H1 (cell line): ENCODE measurements at regions not wholly inside any gene's neighbourhood (a gene's known extent, or its start where the extent isn't known, plus 50 kb on each side); places are given as distances from the start of the nearest gene placed in this dataset.

Source experiments
- CTCF ChIA-PET: fragments of 300-600 bp; sonication (Branson Sonifier 250); formaldehyde crosslinking; loops from one replicate; lab custom pipeline; 2021; ENCODE audit not compliant: partially characterized antibody; lab: Charles Lee
- POLR2A ChIA-PET: fragments of 300-600 bp; sonication (Branson Sonifier 250); formaldehyde crosslinking; loops from one replicate; lab custom pipeline; 2021; ENCODE audit warnings: inconsistent platforms; ENCODE audit not compliant: partially characterized antibody; lab: Charles Lee
- DNase-seq, 2 experiments: peaks; one replicate each; pipeline versions ENCODE4 v3.0.0 to v3.0.0-alpha.2; 2010 to 2022; ENCODE audit warnings: low spot score in 2 of 2, low read depth in 1 of 2, mixed read lengths in 1 of 2
- FAIRE-seq: peaks from 2 replicates; lab custom pipeline; 2011; peaks lifted over from hg19 to GRCh38; lab: Jason Lieb, UNC
- H2AFZ ChIP-seq: 2 replicates; pipeline ENCODE4 v1.8.1; 2012; ENCODE audit warnings: low read length, inconsistent platforms
- H2AK5ac ChIP-seq: 2 replicates; pipeline ENCODE4 v1.6.1; 2013; ENCODE audit warnings: low read depth, low read length
- H2BK120ac ChIP-seq: replicated peaks from 2 replicates; pipeline ENCODE3; 2013; ENCODE audit warnings: low read depth, low read length, inconsistent platforms
- H2BK12ac ChIP-seq: 2 replicates; pipeline ENCODE4 v1.6.1; 2013; ENCODE audit warnings: low read depth, low read length
- H2BK15ac ChIP-seq: 2 replicates; pipeline ENCODE4 v1.6.1; 2013; ENCODE audit warnings: low read length
- H2BK20ac ChIP-seq: 2 replicates; pipeline ENCODE4 v1.6.1; 2013; ENCODE audit warnings: low read length
- H2BK5ac ChIP-seq: 2 replicates; pipeline ENCODE4 v1.6.1; 2013; ENCODE audit warnings: low read depth, low read length
- H3K14ac ChIP-seq: 2 replicates; pipeline ENCODE4 v1.6.1; 2013; ENCODE audit warnings: inconsistent platforms; ENCODE audit not compliant: insufficient read length
- H3K18ac ChIP-seq: 2 replicates; pipeline ENCODE4 v1.6.1; 2013; ENCODE audit warnings: low read length; ENCODE audit errors: extremely low read depth
- H3K23ac ChIP-seq: 2 replicates; pipeline ENCODE4 v1.6.1; 2013; ENCODE audit warnings: inconsistent platforms; ENCODE audit not compliant: insufficient read length
- H3K23me2 ChIP-seq: 2 replicates; pipeline ENCODE4 v1.6.1; 2013; ENCODE audit warnings: low read depth, low read length
- H3K27ac ChIP-seq: 2 replicates; pipeline ENCODE4 v1.6.1; 2011; ENCODE audit warnings: low read depth, low read length, inconsistent platforms
- H3K27me3 ChIP-seq, 4 experiments: replicated peaks in 1 of 4; 1 replicate in 1 of 4; 2 replicates in 3 of 4; pipeline versions ENCODE4 v1.6.1 to v1.8.1; 2011 to 2013; ENCODE audit warnings: low read length in 3 of 4, mild to moderate bottlenecking in 3 of 4, inconsistent platforms in 2 of 4, mixed read lengths in 2 of 4, moderate library complexity in 1 of 4; ENCODE audit not compliant: control insufficient read depth in 3 of 4, insufficient read depth in 3 of 4; ENCODE audit errors: extremely low read depth in 1 of 4
- H3K36me3 ChIP-seq, 4 experiments: 2 replicates each; pipeline versions ENCODE4 v1.6.1 to v1.8.1; 2011 to 2013; ENCODE audit warnings: mild to moderate bottlenecking in 4 of 4, low read length in 3 of 4, moderate library complexity in 2 of 4, control low read depth in 1 of 4, inconsistent platforms in 1 of 4; ENCODE audit not compliant: insufficient read depth in 4 of 4, control insufficient read depth in 2 of 4
- H3K4ac ChIP-seq: replicated peaks from 2 replicates; pipeline ENCODE3; 2013; ENCODE audit warnings: low read length, low read depth, mixed read lengths, inconsistent platforms; ENCODE audit not compliant: insufficient read length
- H3K4me1 ChIP-seq, 4 experiments: replicated peaks in 1 of 4; 1 replicate in 1 of 4; 2 replicates in 3 of 4; pipeline versions ENCODE4 v1.6.1 to v1.8.1; 2011 to 2013; ENCODE audit warnings: low read length in 3 of 4, inconsistent platforms in 2 of 4, mixed read lengths in 1 of 4; ENCODE audit not compliant: insufficient read depth in 4 of 4, control insufficient read depth in 3 of 4
- H3K4me2 ChIP-seq, 2 experiments: 2 replicates each; pipeline versions ENCODE4 v1.6.1 to v1.8.1; 2011 to 2013; ENCODE audit warnings: low read depth in 2 of 2, low read length in 2 of 2, control low read depth in 1 of 2, inconsistent platforms in 1 of 2, mild to moderate bottlenecking in 1 of 2; ENCODE audit not compliant: insufficient read depth in 1 of 2
- H3K4me3 ChIP-seq, 4 experiments: fragments of 200-600, 300-600 bp in 1 of 4; sonication (generic), shearing (Covaris generic), sonication (Bioruptor Twin) in 1 of 4; 2 replicates each; pipeline versions ENCODE4 v1.5.1 to v1.8.1; 2011 to 2016; ENCODE audit warnings: low read length in 4 of 4, low read depth in 3 of 4, control low read depth in 2 of 4, inconsistent platforms in 2 of 4, mild to moderate bottlenecking in 2 of 4, mixed read lengths in 1 of 4, moderate library complexity in 1 of 4; ENCODE audit not compliant: insufficient read depth in 2 of 4; ENCODE audit errors: extremely low read depth in 1 of 4
- H3K56ac ChIP-seq: replicated peaks from 2 replicates; pipeline ENCODE3; 2013; ENCODE audit warnings: low read depth, mild to moderate bottlenecking, mixed read lengths, low read length, inconsistent platforms; ENCODE audit not compliant: insufficient read length
- H3K79me1 ChIP-seq: 2 replicates; pipeline ENCODE4 v1.6.1; 2013; ENCODE audit warnings: low read depth, low read length, control low read depth
- H3K79me2 ChIP-seq, 2 experiments: 2 replicates each; pipeline versions ENCODE4 v1.6.1 to v1.8.1; 2012 to 2013; ENCODE audit warnings: low read length in 2 of 2, mild to moderate bottlenecking in 2 of 2, inconsistent platforms in 1 of 2; ENCODE audit not compliant: insufficient read depth in 2 of 2, control insufficient read depth in 1 of 2
- H3K9ac ChIP-seq, 4 experiments: replicated peaks in 1 of 4; 1 replicate in 1 of 4; 2 replicates in 3 of 4; pipeline versions ENCODE4 v1.6.1 to v1.8.1; 2011 to 2013; ENCODE audit warnings: low read depth in 3 of 4, low read length in 3 of 4, control low read depth in 2 of 4, mild to moderate bottlenecking in 2 of 4, moderate library complexity in 2 of 4, inconsistent platforms in 1 of 4; ENCODE audit errors: extremely low read depth in 1 of 4
- H3K9me3 ChIP-seq, 2 experiments: 2 replicates each; pipeline versions ENCODE4 v1.6.1 to v1.8.1; 2012 to 2013; ENCODE audit warnings: mild to moderate bottlenecking in 2 of 2, moderate library complexity in 2 of 2, control low read depth in 1 of 2, inconsistent platforms in 1 of 2, low read depth in 1 of 2, low read length in 1 of 2, mixed read lengths in 1 of 2; ENCODE audit not compliant: insufficient read depth in 2 of 2
- H4K20me1 ChIP-seq, 2 experiments: replicated peaks in 1 of 2; 2 replicates each; pipeline versions ENCODE3 to v1.8.1; 2011 to 2013; ENCODE audit warnings: inconsistent platforms in 2 of 2, low read length in 2 of 2, mild to moderate bottlenecking in 1 of 2; ENCODE audit not compliant: insufficient read depth in 2 of 2, control insufficient read depth in 1 of 2
- H4K5ac ChIP-seq: 2 replicates; pipeline ENCODE4 v1.6.1; 2013; ENCODE audit warnings: low read length, low read depth, mixed read lengths, inconsistent platforms; ENCODE audit not compliant: insufficient read length
- H4K8ac ChIP-seq: 2 replicates; pipeline ENCODE4 v1.8.0; 2013; ENCODE audit warnings: mild to moderate bottlenecking, moderate library complexity, low read length, inconsistent platforms; ENCODE audit not compliant: insufficient read depth; ENCODE audit errors: extremely low read depth
- H4K91ac ChIP-seq: replicated peaks from 2 replicates; pipeline ENCODE3; 2013; ENCODE audit warnings: low read length, mixed read lengths, inconsistent platforms; ENCODE audit not compliant: insufficient read length
- CBX8 ChIP-seq: fragments of 300-800, 300-1000 bp; sonication (generic); IDR thresholded peaks from 2 replicates; pipeline ENCODE4 v1.7.1; 2016; ENCODE audit warnings: low read depth, low read length, borderline replicate concordance
- EP300 ChIP-seq, 2 experiments: IDR thresholded peaks; 1 replicate in 1 of 2; 2 replicates in 1 of 2; pipeline ENCODE4 v1.6.1; 2011 to 2012; ENCODE audit warnings: low read depth in 2 of 2, low read length in 2 of 2, mild to moderate bottlenecking in 2 of 2, borderline replicate concordance in 1 of 2, inconsistent platforms in 1 of 2, moderate library complexity in 1 of 2
- HDAC6 ChIP-seq: IDR thresholded peaks from one replicate; pipeline ENCODE4 v1.7.1; 2012; ENCODE audit warnings: low read depth, mild to moderate bottlenecking, inconsistent platforms, low read length, moderate library complexity
- JUND ChIP-seq: IDR thresholded peaks from 2 replicates; pipeline ENCODE4 v1.6.1; 2011; ENCODE audit warnings: mild to moderate bottlenecking, improper control_type of control experiment, low read length
- KDM5A ChIP-seq: fragments of 200-600 bp; IDR thresholded peaks from 2 replicates; pipeline ENCODE4 v1.7.1; 2012; ENCODE audit warnings: mild to moderate bottlenecking, low read length, inconsistent platforms, mixed read lengths
- POLR2AphosphoS5 ChIP-seq: IDR thresholded peaks from 2 replicates; pipeline ENCODE4 v1.6.1; 2011; ENCODE audit warnings: low read depth, low read length
- RAD21 ChIP-seq, 2 experiments: IDR thresholded peaks in 1 of 2; conservative IDR thresholded peaks in 1 of 2; 2 replicates each; pipeline ENCODE4 v1.6.1; 2011; ENCODE audit warnings: low read depth in 2 of 2, low read length in 2 of 2, improper control_type of control experiment in 1 of 2, inconsistent platforms in 1 of 2, mild to moderate bottlenecking in 1 of 2, moderate library complexity in 1 of 2
- SP1 ChIP-seq: IDR thresholded peaks from 2 replicates; pipeline ENCODE4 v1.6.1; 2011; ENCODE audit warnings: low read depth, low read length
- WGBS, 2 experiments: shearing (Covaris generic) in 1 of 2; methylation state at CpG; one replicate each; pipeline versions ENCODE4 v1.1.6 to v1.1.7; 2013 to 2015; ENCODE audit warnings: low lambda C conversion rate in 2 of 2, mixed read lengths in 2 of 2, inconsistent platforms in 1 of 2, low coverage in 1 of 2, missing lambda C conversion rate in 1 of 2; ENCODE audit not compliant: insufficient replicate concordance in 2 of 2, insufficient coverage in 1 of 2, insufficient read length in 1 of 2; ENCODE audit errors: extremely low coverage in 1 of 2, missing lambda C conversion rate in 1 of 2; 5-methylcytosine and 5-hydroxymethylcytosine counted together

DNA sequence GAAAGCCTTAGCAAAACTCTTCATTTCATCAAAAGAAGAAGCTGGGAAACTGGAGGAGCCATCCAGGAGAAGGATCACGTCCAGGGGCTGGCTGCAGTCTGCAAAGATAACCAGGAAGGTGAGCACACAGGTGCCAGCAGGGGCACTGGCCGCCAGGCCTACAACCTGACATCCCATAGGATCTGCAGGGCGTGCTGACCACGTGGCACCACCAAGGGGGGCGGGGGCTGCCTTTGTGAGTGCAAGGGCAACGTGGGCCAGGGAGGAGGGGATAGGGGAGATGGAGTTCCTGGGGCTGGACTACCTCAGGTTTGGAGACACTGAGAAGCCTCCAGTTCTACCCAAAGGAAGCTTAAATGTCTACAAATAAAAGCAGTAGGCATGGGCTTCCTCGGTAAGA is 102.7 kb upstream of the CCT8L2 start:
- Histone ChIP-seq H3K27me3 (no peaks in the 10 kb centered on the region), H3K36me3 (no peaks in the 10 kb centered on the region), H2BK5ac (no peak overlapping the region), H3K4ac (no peak overlapping the region), H3K9ac (no peak overlapping the region), H3K56ac (no peak overlapping the region), H4K5ac (no peak overlapping the region), H3K4me1 (no peaks in the 10 kb centered on the region), H3K14ac (no peak overlapping the region), H3K9me3 (peaks cover 28 to 71% of the 10 kb centered on the region in 2 experiments), H2BK12ac (no peak overlapping the region), H3K23me2 (no peaks in the 10 kb centered on the region), H3K18ac (no peak overlapping the region), H3K4me3 (no peak overlapping the region), H3K79me2 (no peaks in the 10 kb centered on the region), H3K4me2 (no peak overlapping the region), H3K79me1 (no peaks in the 10 kb centered on the region), H2BK120ac (no peak overlapping the region), H3K23ac (no peak overlapping the region), H4K8ac (no peak overlapping the region), H2BK20ac (no peak overlapping the region), H2AFZ (no peak overlapping the region), H4K91ac (no peak overlapping the region), H2BK15ac (no peak overlapping the region), H3K27ac (no peak overlapping the region), H2AK5ac (no peak overlapping the region), H4K20me1 (no peaks in the 10 kb centered on the region)
- FAIRE-seq, result no peak
- no peak for TF ChIP-seq JUND
- TF ChIP-seq KDM5A, result no peak
- no peak for TF ChIP-seq RAD21 (IDR thresholded peaks at IDR 0.05 in 1 of 2, conservative IDR thresholded peaks at IDR 0.05 in 1 of 2; ENCODE audit: low read depth in 2 of 2, low read length in 2 of 2)
- no peak for TF ChIP-seq CBX8
- no peak for TF ChIP-seq POLR2AphosphoS5
- TF ChIP-seq SP1, result no peak
- TF ChIP-seq EP300 (IDR thresholded peaks at IDR 0.05; ENCODE audit: borderline replicate concordance in 1 of 2, low read depth in 2 of 2, low read length in 2 of 2), result no peak
- no peak for TF ChIP-seq HDAC6
- 53% methylated on average over 7 of the region's 7 CpGs; no CpG with 5 or more reads in 1 of the 2 experiments for WGBS, 2 experiments
- POLR2A ChIA-PET, result no interaction called here
- CTCF ChIA-PET, result no interaction called here
- no peak for DNase-seq
